ENCODE measurements at regions not wholly inside any gene's neighbourhood (a gene's known extent, or its start where the extent isn't known, plus 50 kb on each side); places are given as distances from the start of the nearest gene placed in this dataset.

GRCh38 chr7:24475166-24475961 is 97.9 kb upstream of the PALS2 start:
- no peak; the same call in 1 of the 2 replicates for TF ChIP-seq CTCF (conservative IDR thresholded peaks at IDR 0.05; ENCODE audit: low read depth, low read length)
- TF ChIP-seq EZH2 (IDR thresholded peaks at IDR 0.05; ENCODE audit: low read length, unreplicated experiment), result no peak
- TF ChIP-seq EZH2phosphoT487 (IDR thresholded peaks at IDR 0.05; ENCODE audit: borderline replicate concordance, low read length), result no peak

All from PC-3 (cell line).